CD4-positive, alpha-beta T cell treated with Interleukin-15 for 4 hours (primary cell): ENCODE measurements at regions not wholly inside any gene's neighbourhood (a gene's known extent, or its start where the extent isn't known, plus 50 kb on each side); places are given as distances from the start of the nearest gene placed in this dataset.
"Not testable (repeated sequence)": the region's sequence is repeated elsewhere in the genome, so short reads cannot be mapped to it uniquely, and the experiment has no call there.

Experiments
- DNase-seq: peaks from one replicate; pipeline ENCODE4 v3.0.0-alpha.2; 2020; ENCODE audit warnings: low spot score

- no peak for DNase-seq
These were observed 300.4 kb upstream of the POU1F1 start for GRCh38 chr3:87576752-87577151.

GRCh38 chr3:87575550-87575949 is 299.2 kb upstream of the POU1F1 start:
- DNase-seq: no peak

- no peak for DNase-seq
These were observed 291.9 kb upstream of the POU1F1 start for GRCh38 chr3:87568331-87568730.

DNA sequence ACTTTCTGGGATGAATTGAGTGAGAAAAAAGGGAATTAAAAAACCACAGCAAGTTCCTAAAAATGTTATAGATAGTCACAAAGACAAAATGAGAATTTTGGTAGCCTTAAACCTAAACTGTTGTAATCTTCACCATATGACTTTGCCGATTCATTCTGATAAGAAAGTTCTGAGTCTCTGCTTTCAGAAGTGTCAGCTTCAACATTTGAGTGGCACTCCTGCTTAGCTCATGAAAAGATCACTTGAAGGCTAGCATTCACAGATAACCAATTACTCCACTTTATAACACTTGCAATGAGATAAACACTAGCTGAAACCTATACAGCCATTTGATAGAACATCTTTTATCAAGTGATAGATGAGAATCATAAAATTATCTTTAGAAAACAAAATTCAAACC is 288.1 kb upstream of the POU1F1 start:
- no peak for DNase-seq

- DNase-seq: no peak
These were observed 287.3 kb upstream of the POU1F1 start for GRCh38 chr3:87563712-87564111.

DNA sequence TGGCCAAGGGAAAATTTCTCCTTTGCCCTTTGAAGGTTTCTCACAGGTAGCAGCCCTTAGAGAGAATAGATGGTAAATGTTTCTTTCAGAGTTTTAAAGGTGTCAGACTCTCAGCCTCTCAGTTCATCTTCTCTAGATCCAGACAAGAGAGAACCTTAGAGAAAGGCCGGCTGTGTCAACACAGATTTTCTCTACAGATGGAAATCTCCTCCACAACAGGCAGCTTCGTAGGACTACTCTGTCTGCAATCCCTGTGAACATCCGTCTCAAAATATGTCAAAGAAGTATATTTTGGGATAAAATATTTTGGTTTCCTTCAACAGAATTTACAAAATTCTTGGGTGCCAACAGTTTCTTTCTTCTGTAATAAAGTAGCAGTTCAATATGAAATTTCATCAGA is 282.1 kb upstream of the POU1F1 start:
- DNase-seq: no peak

GRCh38 chr3:87555290-87555689 is 278.9 kb upstream of the POU1F1 start:
- DNase-seq: no peak

DNA sequence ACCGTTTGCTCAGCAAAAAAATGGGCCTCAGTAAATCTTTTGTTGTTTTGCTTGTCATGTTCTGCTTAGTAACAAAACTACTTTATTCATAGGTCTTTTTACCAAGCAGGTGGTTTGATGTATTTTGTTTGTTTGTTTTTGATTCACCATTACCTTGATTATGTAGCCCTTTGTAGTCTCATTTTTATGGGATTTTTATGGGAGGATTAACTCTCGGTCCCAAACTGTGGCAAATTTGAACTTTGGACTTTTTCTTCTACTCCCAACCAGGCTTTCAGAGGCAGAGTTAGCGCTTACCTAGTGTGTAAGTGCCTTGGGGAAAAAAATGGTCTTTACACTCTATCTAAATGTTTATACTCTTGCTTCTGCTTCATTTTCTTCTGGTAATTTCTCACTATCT is 276.7 kb upstream of the POU1F1 start:
- DNase-seq: no peak

DNA sequence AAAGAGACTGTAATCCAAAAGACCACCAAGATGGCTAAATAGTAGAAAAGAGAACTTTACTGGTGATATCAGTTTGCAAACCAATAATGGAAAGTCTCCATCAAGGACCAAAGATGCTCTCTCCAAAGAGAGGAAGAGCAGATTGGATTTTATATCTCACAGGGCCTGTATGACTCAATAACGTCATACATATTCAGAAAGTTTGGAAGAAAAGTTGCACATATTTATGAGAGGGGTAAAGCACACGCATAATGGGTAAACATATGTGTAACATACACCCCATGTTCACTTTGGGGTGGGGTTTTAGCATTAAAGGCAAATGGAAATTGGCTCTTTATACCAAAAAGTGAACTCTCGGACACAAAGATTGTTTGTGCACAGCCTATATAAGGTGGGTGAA is 274.5 kb upstream of the POU1F1 start:
- DNase-seq: no peak

GRCh38 chr3:87549208-87549607 is 272.8 kb upstream of the POU1F1 start:
- DNase-seq: no peak

- DNase-seq: no peak
These were observed 271.9 kb upstream of the POU1F1 start for GRCh38 chr3:87548271-87548670.

DNA sequence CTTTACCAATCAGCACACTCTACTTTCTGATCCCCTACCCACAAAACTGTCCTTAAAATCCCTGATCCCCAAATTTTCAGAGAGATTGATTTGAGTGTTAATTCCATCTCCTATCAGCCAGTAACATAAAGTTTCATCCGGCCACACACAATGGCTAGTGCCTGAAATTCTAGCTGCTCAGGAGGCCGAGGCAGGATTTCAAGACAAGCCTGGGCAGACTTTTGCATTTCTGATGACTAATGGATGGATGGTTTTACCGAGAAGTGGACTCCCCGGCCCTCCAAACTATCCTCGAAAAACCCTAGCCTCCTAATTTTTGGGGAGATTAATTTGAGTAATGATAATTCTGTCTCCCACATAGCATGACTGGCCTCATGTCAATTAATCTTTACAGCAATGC is 269.8 kb upstream of the POU1F1 start:
- DNase-seq: no peak

GRCh38 chr3:87543408-87543807 is 267.0 kb upstream of the POU1F1 start:
- not testable (repeated sequence) for DNase-seq

DNA sequence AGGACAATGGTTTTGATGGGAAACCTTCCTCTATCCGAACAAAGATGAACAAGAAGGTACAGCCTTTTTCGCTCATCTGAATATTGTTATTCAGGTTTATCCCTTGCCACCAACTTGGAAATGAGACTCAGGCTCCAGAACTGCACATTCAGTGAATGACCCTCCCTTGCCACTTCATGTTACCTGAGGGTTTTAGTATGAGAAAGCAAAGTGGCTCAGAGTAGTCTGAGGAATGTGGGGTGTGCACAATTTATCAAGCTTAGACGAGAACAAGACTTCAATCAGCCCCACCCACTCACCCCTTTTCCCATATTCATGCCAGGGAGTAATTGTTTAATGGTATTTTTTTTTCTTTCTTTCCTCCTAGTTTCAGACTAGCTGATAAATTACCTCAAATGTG is 265.3 kb upstream of the POU1F1 start:
- DNase-seq: no peak

- DNase-seq: not testable (repeated sequence)
These were observed 262.3 kb upstream of the POU1F1 start for GRCh38 chr3:87538722-87539121.

GRCh38 chr3:87509401-87509800 is 233.0 kb upstream of the POU1F1 start:
- no peak for DNase-seq

GRCh38 chr3:87508921-87509320 is 232.5 kb upstream of the POU1F1 start:
- no peak for DNase-seq

DNA sequence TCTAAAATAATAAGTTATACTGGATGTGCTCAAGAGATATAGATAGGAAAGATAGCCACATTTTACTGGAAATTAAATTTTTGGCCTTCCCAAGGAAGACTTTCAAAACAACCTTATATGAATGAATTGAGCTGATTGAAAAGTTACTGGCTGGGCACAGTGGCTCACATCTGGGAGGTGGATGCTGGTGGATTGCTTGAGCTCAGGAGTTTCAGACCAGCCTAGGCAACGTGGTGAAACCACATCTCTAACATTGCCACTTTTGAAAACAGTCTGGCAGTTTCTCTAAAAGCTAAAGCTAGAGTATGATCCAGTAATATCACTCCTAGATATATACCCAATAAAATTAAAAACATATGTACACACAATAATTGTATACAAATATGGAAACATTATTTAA is 231.4 kb upstream of the POU1F1 start:
- DNase-seq: no peak

DNA sequence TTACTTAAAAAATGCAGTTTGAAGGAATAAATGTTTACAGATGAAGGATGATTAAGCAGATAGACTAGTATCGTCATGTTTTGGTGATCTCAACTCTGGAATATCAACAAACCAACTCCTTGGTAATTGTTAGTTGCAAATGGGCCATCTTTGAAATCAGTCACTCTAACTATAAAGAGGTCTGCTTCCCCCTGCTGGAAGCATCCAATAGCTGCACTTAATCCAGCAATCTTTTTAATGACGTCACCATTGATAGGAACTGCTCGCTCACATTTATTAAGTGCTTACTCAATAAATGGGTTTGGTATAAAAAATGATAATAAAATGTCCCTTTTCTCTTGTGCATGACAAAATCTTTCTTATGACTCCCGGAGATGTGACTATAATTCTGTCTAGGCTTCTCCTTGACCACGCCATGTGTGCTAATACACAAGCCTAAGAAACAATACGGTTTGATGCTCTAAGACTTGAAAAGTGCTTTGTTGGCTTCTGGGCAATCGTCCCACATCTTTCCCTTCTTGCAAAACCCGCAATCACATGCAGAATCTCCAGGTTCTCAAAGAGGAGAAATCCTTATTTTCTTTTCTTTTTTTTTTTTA is 227.6 kb upstream of the POU1F1 start:
- DNase-seq: no peak

GRCh38 chr3:87501076-87501475 is 224.7 kb upstream of the POU1F1 start:
- DNase-seq: no peak

GRCh38 chr3:87498358-87499080 is 222.1 kb upstream of the POU1F1 start:
- no peak for DNase-seq

DNA sequence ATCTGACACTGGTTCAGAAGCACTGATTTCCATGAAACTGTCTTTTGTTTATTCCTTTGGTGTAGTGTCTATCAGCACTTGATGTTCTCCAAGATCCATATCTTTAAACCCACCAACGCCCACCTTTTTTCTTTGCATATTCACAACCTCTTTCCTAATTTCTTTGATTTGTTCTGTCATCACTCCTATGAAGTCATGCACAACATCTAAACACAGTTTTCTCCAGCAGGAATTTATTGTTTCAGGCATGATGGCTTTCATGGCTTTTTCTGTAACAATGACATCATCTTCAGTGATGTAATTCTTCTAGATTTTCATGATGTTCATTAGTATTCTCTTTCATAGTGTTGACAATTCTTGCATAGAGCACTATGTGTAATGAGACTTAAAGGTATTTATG is 219.6 kb upstream of the POU1F1 start:
- DNase-seq: no peak

- DNase-seq: no peak
These were observed 217.9 kb upstream of the POU1F1 start for GRCh38 chr3:87494264-87494663.

DNA sequence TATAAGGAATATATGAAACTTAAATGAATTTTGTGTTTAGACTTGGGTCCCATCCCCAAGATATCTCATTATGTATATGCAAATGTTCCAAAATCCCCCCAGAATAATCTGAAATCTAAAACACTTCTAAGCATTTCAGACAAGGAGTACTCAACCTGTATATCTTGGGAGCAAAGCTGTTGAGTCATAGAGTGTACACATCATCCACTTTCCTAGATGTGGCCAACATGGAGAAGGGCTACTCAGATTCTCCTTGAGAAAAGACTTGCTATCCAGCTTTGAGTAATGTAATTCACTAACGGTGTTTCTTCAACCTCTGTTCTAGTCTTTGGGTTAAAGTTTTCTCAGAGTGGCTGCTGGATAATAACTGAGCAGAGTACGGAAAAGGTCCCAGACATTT is 215.5 kb upstream of the POU1F1 start:
- DNase-seq: no peak
